ENCODE measurements at regions not wholly inside any gene's neighbourhood (a gene's known extent, or its start where the extent isn't known, plus 50 kb on each side); places are given as distances from the start of the nearest gene placed in this dataset.

DNA sequence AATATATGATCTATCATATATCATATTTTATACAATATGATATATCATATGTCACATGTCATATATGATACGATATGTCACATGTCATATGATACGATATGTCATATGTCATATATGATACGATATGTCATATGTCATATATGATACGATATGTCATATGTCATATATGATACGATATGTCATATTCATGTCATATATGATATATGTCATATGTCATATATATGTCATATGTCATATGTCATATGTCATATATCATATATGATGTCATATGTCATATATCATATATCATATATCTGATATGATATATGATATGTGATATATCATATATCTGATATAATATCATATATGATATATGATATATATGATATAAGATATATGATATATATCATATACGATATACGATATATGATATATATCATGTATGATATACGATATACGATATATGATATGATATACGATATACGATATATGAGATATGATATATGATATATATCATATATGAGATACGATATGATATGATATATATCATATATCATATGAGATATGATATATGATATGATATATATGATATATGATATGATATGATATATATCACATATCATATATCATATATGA lies 122.3 kb upstream of the USP9X start:
- H3K4me1 Mint-ChIP-seq (ENCODE audit: unreplicated experiment) = peaks cover 23% of the 10 kb centered on the region
- H3K27ac Mint-ChIP-seq (ENCODE audit: unreplicated experiment) = no peak overlapping the region
- H3K4me3 Mint-ChIP-seq (ENCODE audit: unreplicated experiment) = no peak overlapping the region
- DNase-seq (ENCODE audit: low spot score) = no peak
- no peaks in the 10 kb centered on the region for H3K9me3 Mint-ChIP-seq (ENCODE audit: unreplicated experiment)
- H3K36me3 Mint-ChIP-seq (ENCODE audit: low read depth, unreplicated experiment) = no peaks in the 10 kb centered on the region
- TF ChIP-seq, protein P1, sequence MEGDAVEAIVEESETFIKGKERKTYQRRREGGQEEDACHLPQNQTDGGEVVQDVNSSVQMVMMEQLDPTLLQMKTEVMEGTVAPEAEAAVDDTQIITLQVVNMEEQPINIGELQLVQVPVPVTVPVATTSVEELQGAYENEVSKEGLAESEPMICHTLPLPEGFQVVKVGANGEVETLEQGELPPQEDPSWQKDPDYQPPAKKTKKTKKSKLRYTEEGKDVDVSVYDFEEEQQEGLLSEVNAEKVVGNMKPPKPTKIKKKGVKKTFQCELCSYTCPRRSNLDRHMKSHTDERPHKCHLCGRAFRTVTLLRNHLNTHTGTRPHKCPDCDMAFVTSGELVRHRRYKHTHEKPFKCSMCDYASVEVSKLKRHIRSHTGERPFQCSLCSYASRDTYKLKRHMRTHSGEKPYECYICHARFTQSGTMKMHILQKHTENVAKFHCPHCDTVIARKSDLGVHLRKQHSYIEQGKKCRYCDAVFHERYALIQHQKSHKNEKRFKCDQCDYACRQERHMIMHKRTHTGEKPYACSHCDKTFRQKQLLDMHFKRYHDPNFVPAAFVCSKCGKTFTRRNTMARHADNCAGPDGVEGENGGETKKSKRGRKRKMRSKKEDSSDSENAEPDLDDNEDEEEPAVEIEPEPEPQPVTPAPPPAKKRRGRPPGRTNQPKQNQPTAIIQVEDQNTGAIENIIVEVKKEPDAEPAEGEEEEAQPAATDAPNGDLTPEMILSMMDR (IDR thresholded peaks at IDR 0.05; ENCODE audit: unreplicated experiment) = no peak
- peaks cover 2% of the 10 kb centered on the region for H3K27me3 Mint-ChIP-seq (ENCODE audit: unreplicated experiment)

DNA sequence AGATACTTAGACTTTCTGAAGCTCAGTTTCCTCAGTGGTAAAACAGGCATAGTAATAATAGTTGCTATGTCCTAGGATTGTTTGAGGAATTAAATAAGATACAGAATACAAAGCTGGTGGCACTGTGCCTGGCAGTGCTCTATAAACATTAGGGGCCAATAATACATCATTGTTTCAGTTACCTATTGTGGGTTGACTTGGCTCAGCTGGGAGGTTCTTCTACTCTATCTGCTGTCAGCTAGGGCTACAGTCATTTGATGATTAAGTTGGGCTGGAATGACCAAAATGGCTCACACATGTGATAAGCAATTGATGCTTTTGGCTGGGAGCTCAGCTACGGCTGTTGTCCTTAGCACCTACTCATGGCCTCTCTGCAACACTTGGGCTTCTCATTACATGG lies 121.2 kb upstream of the USP9X start:
- Mint-ChIP-seq H3K9me3 (ENCODE audit: unreplicated experiment) (no peaks in the 10 kb centered on the region), H3K4me3 (ENCODE audit: unreplicated experiment) (no peak overlapping the region), H3K4me1 (ENCODE audit: unreplicated experiment) (peaks cover 23% of the 10 kb centered on the region), H3K27ac (ENCODE audit: unreplicated experiment) (no peak overlapping the region), H3K36me3 (ENCODE audit: low read depth, unreplicated experiment) (no peaks in the 10 kb centered on the region), H3K27me3 (ENCODE audit: unreplicated experiment) (peaks cover 2% of the 10 kb centered on the region)
- DNase-seq (ENCODE audit: low spot score) = no peak
- TF ChIP-seq, protein P1 (IDR thresholded peaks at IDR 0.05; ENCODE audit: unreplicated experiment) = no peak

DNA sequence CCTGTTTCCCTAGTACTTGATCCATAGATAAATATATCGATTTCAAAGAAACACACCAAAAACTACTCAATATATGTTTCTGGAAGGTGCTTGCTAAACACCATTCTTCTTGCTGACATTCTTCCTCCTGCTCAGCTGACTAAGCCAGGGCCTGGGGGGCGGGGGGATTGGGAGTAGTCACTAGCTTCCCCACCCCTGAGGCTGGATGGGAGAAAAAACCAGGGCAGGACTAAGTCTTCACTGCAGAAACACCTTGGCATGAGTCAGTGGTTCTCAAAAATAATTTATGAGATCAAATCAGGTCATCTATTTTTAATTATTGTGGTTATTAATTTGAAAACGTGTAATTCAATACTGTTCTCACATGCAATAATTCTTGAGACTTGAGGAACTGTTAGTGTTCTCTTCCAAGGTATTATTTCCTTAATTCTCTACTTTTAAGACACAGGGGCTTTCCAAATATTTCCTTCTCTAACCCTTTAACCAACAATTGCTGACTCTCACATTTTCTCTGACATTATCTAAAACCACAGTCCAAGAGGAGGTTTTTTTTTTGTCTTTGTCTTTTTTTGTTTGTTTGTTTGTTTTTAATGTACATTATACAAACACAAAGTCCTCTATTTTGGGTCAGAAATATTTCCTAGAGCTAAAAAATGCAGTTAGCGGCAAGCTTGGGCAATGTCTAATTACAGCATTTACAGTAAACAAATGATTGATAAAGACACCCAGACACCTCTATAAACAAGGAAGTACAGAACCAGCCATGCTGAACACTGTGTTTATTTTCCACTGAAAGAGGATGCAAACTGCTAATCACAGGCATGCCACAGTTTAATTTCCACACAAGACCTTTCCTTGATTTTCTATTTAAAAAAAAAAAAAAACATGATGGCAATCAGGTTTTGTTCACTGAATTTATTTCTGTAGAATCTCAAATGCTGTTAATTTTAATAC lies 120.3 kb upstream of the USP9X start:
- Mint-ChIP-seq H3K27me3 (ENCODE audit: unreplicated experiment) (peaks cover 2% of the 10 kb centered on the region), H3K4me1 (ENCODE audit: unreplicated experiment) (peaks cover 23% of the 10 kb centered on the region), H3K36me3 (ENCODE audit: low read depth, unreplicated experiment) (no peaks in the 10 kb centered on the region), H3K27ac (ENCODE audit: unreplicated experiment) (peak overlapping the region; percentile 72), H3K4me3 (ENCODE audit: unreplicated experiment) (no peak overlapping the region), H3K9me3 (ENCODE audit: unreplicated experiment) (no peaks in the 10 kb centered on the region)
- no peak for DNase-seq (ENCODE audit: low spot score)
- TF ChIP-seq, protein P1 (IDR thresholded peaks at IDR 0.05; ENCODE audit: unreplicated experiment) = no peak

DNA sequence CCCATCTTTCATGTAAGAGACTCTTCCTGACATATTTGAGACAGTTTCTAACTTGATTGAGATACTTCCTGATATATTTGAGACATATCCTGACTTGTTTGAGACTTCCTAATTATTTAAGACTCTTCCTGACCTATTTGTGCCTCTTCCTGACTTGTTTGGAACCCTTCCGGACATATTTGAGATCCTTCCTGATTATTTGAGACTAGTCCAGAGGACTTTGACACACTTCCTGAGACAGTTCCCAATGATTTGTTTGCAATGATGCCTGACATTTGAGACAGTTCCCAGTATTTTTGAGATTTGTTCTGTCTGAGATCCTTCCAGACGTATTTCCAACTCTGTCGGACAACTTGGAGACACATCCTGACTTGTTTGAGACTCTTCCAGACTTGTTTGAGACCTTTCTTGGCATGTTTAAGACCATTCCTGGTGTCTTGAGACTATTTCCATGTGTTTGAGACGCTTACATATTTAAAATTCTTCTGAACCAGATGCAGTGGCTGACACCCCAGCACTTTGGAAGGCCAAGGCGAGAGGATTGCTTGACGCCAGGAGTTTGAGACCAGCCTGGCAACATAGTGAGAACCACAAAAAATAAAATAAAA lies 118.9 kb upstream of the USP9X start:
- Mint-ChIP-seq H3K27me3 (ENCODE audit: unreplicated experiment) (peaks cover 4% of the 10 kb centered on the region), H3K4me3 (ENCODE audit: unreplicated experiment) (no peak overlapping the region), H3K36me3 (ENCODE audit: low read depth, unreplicated experiment) (no peaks in the 10 kb centered on the region), H3K9me3 (ENCODE audit: unreplicated experiment) (peaks cover 4% of the 10 kb centered on the region), H3K4me1 (ENCODE audit: unreplicated experiment) (peaks cover 23% of the 10 kb centered on the region), H3K27ac (ENCODE audit: unreplicated experiment) (peak overlapping the region; percentile 91)
- TF ChIP-seq, protein P1 (IDR thresholded peaks at IDR 0.05; ENCODE audit: unreplicated experiment) = no peak
- DNase-seq (ENCODE audit: low spot score) = no peak
